Fibroblast of lung (primary cell): ENCODE measurements at regions not wholly inside any gene's neighbourhood (a gene's known extent, or its start where the extent isn't known, plus 50 kb on each side); places are given as distances from the start of the nearest gene placed in this dataset.

Source experiments
- CTCF ChIP-seq, 2 donors: IDR thresholded peaks in 1 of 2; conservative IDR thresholded peaks in 1 of 2; 1 replicate in 1 of 2; 2 replicates in 1 of 2; pipeline ENCODE4 v1.5.1; 2011 to 2012; ENCODE audit warnings: low read length in 2 of 2, control low read depth in 1 of 2, inconsistent platforms in 1 of 2, low read depth in 1 of 2, mild to moderate bottlenecking in 1 of 2
- EZH2 ChIP-seq: IDR thresholded peaks from 2 replicates; pipeline ENCODE4 v1.5.1; 2012; ENCODE audit warnings: low read length, control low read depth, mild to moderate bottlenecking; ENCODE audit errors: missing control alignments

- TF ChIP-seq CTCF (conservative IDR thresholded peaks at IDR 0.05 in 1 of 2, IDR thresholded peaks at IDR 0.05 in 1 of 2; ENCODE audit: low read depth in 1 of 2, low read length in 2 of 2) (no peak), EZH2 (no peak)
These were observed 815.5 kb downstream of the DHX35 start for GRCh38 chr20:39777610-39778009.
